ENCODE measurements at regions not wholly inside any gene's neighbourhood (a gene's known extent, or its start where the extent isn't known, plus 50 kb on each side); places are given as distances from the start of the nearest gene placed in this dataset.

- TF ChIP-seq BRF2 (CRISPR knock-in tag; IDR thresholded peaks at IDR 0.05): no peak
- no peak for TF ChIP-seq MTERF4 (CRISPR knock-in tag; IDR thresholded peaks at IDR 0.05)
- TF ChIP-seq ZNF468 (CRISPR knock-in tag; IDR thresholded peaks at IDR 0.05): no peak
- TF ChIP-seq ZBTB33 (CRISPR knock-in tag; IDR thresholded peaks at IDR 0.05): no peak
- TF ChIP-seq RNF2 (conservative IDR thresholded peaks at IDR 0.05; ENCODE audit: low read depth): no peak
- no peak for TF ChIP-seq SP5 (CRISPR knock-in tag; IDR thresholded peaks at IDR 0.05; ENCODE audit: borderline replicate concordance, low read depth)
- TF ChIP-seq ZNF512 (CRISPR knock-in tag; IDR thresholded peaks at IDR 0.05): no peak
- no peak for TF ChIP-seq ZNF543 (CRISPR knock-in tag; IDR thresholded peaks at IDR 0.05)
- no peak for TF ChIP-seq SNAPC2 (CRISPR knock-in tag; IDR thresholded peaks at IDR 0.05)
- no peak for TF ChIP-seq TBX3 (IDR thresholded peaks at IDR 0.05; ENCODE audit: borderline replicate concordance)
- TF ChIP-seq NFE2L1 (CRISPR knock-in tag; IDR thresholded peaks at IDR 0.05; ENCODE audit: borderline replicate concordance): no peak
These were observed 241.2 kb downstream of the FRK start (continued) for GRCh38 chr6:115819506-115819905.

Data from HepG2 (cell line).